HG03342 (cell line): ENCODE measurements at regions not wholly inside any gene's neighbourhood (a gene's known extent, or its start where the extent isn't known, plus 50 kb on each side); places are given as distances from the start of the nearest gene placed in this dataset.
"Not testable (repeated sequence)": the region's sequence is repeated elsewhere in the genome, so short reads cannot be mapped to it uniquely, and the experiment has no call there.

Source experiments
- ATAC-seq: cut with Tn5 transposase; IDR thresholded peaks from one replicate; pipeline ENCODE4 v1.9.1; 2021; ENCODE audit warnings: mild to moderate bottlenecking, moderate library complexity; ENCODE audit not compliant: unreplicated experiment

DNA sequence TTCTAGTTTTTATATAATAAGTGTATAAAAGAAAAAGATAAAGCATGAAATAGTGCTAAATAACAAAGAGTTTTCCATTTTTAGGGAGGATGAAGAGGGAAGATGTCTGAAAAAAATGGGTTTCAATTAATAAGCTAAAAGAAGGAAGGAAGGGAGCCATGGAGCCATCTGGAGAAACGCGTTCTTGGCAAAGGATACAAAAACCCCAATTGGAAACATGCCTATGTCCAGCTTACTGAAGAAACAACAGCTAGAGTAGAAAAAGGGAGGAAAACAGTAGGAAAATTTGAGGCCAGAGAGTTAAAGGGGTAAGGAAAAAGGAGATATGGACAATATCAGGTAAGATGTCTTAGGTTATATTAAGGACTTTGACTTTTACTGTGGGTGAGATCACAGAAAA is 416.2 kb upstream of the GHITM start:
- ATAC-seq: no peak

DNA sequence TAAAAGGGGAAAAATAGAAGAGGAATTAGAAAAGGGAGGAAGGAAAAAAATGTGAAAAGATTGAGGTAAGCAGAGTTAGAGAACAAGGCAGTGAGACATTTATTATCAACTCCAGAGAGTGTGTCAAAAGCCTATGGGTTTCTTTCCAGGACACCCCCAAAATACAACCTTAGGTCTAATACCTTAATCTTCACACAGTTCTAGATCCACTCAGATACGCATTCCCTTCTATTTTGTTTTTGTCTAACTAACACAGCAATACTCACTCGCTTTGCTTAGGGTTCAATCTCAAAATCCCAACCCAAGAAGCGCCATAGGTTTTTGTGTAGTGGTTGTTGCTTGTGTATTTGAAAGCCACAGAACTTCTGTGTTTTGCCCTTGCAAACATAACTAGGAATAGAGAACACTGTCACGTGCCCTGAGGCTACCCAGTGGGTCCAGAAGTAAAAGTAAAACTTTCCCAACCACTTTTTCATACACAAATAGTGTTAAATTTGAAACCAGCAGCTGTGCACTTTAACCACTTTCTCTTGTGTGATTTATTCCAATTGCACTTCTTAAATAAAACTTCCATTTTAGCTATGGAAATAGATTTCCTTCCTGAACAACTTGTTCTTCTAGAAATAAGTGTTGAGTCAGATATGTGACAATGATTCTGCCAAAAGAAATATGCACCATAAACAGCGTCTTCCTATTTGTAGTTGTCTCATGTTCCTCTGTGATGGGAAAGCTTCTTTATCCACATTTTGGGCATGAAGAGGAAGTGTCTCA is 414.7 kb upstream of the GHITM start:
- peak; percentile 81 for ATAC-seq

DNA sequence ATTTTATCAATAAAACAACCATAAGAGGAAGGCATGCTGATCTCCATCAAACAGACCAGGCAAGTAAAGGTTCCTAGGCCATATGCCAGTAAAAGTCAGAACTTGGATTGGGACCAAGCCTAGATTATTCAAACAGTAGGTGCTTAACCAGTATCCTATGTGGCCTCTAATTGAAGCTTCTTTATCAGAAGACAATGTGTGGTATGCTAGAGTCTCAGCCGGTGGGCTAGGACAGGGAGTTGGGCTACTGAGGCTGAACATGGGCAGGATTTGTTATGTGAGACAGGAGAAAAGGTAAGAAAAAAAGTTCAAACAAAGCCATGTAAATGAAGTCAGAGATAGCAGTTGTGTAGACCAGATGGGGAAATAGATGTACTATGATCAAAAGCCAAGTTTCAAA is 413.7 kb upstream of the GHITM start:
- ATAC-seq: no peak

DNA sequence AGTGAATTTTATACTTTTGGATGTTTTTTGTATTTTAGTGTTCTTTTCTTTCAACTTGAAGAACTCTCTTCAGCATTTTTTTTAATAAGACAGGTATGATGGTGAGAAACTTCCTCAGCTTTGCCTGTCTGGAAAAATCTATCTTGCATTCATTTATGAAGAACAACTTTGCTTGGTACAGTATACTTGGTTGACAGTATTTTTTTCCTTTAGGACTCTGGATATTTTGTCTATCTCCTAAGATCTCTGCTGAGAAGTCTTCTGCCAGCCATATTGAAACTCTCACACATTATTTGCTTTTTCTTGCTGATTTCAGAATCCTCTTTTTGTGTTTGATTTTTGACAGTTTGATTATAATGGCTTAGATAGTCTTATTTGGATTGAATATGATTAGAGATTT is 405.0 kb upstream of the GHITM start:
- ATAC-seq: no peak

DNA sequence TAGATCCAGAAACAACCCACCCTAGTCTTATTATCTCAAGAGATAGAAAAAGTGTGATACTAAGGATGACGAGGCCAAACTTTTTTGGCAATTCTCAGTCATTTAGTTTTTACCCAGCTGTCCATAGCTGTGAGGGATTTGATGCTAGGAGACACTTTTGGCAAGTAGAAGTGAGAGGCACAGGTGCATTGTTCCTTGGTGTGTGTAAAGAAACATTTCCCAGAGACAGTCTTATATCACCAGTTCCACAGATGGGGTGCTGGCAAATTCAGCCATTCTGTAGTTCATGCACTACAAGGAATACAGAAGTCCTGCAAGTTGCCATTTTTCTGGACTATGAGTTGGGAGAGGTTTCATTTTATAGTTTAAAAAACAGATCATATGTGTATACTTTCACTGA is 403.3 kb upstream of the GHITM start:
- no peak for ATAC-seq

DNA sequence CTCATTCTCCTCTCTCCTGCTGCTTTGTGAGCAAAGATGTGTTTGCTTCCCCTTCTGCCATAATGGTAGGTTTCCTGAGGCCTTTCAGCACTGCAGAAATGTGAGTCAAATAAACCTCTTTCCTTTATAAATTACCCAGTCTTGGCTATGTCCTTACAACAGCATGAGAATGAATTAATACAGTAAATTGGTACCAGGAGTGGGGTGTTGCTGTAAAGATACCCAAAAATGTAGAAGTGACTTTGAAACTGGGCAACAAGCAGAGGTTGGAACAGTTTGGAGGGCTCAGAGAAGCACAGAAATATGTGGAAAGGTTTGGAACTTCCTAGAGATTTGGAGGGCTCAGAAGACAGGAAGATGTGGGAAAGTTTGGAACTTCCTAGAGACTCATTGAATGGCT is 388.7 kb upstream of the GHITM start:
- no peak for ATAC-seq

DNA sequence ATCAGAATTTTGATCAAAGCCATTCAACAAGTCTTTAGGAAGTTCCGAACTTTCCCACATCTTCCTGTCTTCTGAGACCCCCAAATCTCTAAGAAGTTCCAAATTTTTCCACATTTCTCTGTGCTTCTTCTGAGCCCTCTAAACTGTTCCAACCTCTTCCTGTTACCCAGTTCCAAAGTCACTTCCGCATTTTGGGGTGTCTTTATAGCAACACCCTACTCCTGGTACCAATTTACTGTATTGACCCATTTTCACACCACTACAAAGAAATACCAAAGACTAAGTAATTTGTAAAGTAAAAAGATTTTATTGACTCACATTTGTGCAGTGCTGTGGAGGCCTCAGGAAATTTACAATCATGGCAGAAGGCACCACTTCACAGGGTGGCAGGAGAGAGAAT is 385.8 kb upstream of the GHITM start:
- ATAC-seq: no peak

DNA sequence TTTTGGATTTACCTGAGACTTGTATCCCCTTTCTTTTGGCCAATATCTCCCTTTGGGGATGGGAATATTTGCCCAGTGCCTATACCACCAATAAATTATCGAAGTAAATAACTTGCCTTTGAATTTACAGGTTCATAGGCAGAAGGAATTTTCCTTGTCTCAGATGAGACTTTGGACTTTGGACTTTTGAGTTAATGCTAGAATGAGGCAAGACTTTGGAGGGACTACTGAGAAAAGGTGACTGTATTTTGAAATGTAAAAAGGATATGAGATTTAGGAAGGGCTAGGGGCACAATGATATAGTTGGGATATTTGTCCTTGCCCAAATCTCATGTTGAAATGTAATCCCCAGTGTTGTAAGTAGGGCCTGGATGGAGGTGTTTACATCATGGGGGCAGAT is 384.5 kb upstream of the GHITM start:
- ATAC-seq: no peak

DNA sequence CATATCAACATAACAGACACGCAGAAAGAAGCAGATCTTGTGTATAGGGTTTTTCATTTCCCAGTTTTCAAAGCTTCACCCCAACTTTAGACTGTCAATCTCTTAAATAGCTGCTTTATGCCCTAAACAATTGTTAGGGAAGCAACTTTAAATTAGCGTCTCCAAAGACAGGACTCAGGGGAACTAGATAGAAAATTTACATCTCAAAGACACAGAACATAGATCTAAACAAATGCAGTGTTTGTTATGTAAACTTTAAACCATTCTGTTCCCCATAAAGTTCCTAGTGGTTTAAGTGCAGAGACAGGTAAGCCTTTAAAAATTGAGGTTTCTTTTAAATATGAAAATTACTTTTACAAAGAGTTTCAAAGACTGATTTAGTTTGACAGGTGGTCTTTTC is 379.2 kb upstream of the GHITM start:
- no peak for ATAC-seq

DNA sequence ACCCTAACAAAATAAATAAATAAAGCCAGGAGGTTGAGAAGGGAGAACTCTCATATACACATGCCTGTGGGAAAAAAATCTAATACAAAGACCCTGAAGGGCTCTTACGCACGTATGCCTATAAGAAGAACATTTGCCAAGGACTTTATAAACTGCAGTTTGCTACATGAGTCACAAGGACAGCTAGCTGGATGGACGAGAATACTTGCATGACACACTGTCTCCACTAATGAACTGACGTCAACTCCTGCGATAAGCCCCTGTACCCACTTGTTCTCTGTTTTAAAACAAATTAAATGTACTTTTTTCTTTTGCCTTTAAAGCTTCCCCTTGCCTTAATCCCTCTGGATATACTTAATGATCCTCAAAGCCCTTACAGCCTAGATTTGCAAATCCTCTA is 374.6 kb upstream of the GHITM start:
- no peak for ATAC-seq

DNA sequence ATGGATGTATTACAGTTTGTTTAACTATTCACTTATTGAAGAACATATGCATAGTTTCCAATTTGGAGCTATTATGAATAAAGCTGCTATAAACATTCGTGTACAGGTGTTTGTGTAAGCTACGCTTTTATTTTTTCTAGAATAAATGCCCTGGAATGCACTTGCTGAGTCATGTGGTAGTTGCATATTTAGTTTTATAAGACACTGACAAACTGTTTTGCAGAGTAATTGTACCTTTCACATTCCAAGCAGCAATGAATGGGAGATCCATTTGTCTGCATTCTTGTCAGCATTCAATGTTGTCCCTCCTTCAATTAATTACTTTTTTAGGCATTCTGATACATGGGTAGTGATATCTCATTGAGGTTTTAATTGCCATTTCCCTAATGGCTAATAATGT is 373.6 kb upstream of the GHITM start:
- no peak for ATAC-seq

DNA sequence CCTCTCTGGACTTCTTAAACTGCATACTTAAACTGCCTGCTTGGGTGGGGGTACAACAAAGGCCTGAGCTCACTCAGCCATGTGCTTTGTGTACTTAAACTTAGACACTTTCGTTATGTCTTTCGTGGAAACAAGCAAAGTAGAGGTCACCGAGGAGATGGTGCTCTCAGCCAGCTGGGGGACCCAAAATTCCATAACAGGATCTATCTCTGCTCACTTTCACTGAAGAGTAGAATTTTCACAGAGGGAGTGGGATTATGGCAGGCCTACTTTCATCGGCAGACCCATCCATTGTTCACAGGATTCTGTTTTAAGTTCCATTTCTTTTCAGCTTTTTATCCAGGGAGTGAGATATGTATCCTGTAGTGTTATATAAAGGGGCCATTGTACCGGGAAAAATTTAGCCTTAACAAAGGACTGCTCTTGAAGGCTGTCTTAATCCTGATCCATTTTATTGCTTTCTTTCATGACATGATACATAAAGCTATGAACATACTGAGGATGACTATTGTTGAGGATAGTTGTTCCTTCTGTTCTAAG is 370.0 kb upstream of the GHITM start:
- no peak for ATAC-seq

DNA sequence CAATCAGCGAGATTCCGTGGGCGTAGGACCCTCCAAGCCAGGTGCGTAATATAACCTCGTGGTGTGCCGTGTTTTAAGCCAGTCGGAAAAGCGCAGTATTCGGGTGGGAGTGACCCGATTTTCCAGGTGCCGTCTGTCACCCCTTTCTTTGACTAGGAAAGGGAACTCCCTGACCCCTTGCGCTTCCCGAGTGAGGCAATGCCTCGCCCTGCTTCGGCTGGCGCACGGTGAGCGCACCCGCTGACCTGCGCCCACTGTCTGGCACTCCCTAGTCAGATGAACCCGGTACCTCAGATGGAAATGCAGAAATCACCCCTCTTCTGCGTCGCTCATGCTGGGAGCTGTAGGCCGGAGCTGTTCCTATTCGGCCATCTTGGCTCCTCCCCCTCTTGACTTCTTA is 352.6 kb upstream of the GHITM start:
- ATAC-seq: not testable (repeated sequence)

DNA sequence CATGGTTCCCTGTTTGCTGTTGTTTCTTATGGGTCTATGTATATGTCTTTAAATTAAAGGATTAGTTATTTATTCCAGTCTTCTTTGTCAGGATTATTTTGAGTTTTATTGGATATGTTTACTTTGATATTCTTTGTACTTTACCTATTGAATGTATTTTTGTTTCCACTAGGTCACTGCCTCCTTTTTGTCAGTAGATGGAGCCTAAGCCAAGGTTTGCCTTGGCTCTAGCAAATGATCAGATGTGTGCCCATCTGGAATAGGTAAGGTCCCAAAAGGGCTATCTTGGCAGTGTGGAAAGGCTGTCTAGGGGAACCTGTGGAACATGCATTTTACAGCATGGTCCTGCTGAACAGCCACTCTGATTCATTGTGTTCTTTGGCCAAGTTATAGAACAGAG is 337.3 kb upstream of the GHITM start:
- no peak for ATAC-seq

DNA sequence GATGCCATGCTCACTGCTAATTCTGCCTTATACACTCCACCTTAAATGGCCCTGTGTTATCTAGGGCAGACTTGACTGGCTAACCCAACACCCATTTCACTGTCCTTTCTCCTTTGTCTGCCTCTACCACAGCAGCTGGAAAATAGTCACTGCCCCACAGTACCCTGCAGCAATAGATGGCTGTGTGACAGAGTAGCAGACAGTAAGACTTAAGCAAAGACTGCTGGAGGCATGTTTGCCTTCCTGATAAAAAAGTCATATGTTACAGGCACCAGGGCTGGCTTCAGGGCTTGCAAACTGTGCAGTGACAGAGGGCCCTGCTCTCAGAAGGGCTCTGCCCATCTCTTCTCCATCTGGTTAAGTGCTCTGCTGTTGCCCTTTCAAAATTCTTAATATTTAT is 332.6 kb upstream of the GHITM start:
- no peak for ATAC-seq

DNA sequence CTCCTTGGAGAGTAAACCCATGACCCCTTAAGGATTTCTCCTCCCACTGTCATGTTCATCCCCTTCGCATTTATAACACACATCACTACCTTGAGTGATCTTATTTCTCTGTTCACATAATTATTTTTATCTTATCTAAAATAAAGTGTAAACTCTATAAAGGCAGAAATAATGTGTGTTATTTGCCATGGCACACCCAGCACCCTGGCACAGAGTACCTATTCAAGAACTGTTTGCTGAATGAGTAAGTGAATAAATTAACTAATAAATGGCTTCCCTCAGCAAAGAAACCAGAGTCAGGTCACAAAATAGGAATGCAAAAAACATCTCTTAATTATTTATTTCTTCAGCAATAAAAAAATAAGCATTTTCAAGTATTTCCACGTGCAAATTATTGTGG is 330.3 kb upstream of the GHITM start:
- ATAC-seq: no peak

DNA sequence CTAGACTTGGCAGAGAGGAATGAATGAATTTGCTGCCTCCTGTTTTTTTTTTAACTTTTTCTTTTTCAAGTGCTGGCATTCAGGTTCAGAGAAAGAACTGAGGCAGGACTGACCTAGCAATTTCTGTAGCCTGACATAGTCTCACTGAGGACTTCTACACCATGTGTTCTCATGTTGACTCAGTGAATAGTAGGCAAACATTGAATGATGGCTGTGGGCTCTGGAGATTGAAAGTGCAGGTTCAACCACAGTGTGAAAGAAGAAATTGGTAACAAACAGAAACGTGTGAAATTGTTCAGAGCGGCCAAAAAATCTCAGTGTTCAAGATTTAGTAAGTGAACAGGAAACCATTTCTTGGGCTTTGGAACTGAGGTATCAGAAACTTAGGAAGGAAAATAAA is 322.4 kb upstream of the GHITM start:
- ATAC-seq: peak; percentile 71

DNA sequence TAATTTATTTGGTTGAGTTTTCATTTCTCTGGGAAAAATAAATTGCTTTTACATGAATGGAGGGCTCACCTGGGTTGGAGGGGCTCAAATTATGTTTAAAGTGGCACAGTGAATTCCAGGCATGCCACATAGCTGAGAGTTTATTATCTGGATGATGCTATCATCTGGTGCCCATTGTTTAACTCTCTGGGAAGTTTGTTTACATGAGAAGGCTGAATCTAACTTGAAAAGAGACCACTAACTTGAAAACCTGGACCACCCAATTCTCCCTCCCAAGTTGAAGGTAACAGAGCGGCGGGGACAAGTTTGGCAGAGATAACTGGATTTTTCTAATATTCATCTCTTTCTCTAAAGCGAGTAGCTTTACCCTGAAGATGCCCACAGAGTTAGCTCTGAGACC is 321.5 kb upstream of the GHITM start:
- no peak for ATAC-seq

DNA sequence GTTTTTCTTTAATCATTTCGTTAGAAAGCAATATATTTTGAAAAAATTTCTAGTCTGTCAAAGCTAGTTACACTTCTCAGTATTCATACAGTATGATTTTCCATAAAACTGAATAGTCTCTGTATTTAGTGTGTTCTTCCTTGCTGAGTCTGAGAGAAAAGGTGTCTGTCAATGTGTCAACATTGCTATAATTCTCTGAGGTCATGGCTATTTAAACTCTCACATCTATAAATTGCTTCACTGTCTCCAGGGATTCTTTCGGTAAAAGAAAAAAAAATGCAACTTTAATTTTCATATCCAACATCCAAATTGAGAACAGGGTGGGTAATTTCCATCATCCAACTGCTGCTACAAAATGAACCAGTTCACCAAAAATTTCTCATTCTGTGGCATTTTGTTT is 319.7 kb upstream of the GHITM start:
- ATAC-seq: no peak

DNA sequence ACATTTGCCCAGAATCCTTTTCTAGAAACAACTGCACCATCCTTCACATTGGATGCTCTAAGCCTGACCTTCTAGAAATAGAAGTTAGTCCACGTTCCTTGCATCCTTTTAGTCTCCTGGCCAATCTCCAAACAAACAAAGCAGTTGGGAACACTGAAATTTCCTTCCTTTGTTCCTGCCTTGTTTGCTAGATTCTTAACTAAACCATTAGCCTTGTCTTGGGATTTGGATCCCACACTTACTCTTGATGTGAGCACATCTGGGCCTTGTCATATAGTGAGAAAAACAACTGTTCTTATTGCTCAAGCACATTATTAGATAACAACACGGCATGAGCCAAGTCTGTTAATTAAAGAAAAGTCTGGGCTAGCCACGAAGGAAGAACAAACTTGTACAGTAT is 319.3 kb upstream of the GHITM start:
- ATAC-seq: no peak

DNA sequence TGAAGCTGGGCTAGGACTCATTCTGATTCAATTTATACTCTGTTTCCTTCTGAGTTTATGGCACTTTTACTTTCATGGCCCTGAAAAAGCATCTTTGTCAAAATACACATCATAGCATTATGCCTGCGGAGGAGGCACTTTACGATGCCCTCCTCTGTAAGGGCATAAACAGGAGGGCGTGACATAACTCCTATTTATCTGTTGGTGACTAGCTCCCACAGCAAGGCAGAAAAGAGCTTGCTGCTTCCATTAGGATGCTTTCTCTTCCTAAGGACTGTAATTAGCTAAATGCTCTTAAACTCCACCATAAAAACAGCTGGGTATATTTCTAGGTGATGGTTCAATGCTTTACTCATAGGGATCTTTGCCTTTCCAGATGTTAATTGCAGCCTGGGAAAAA is 315.2 kb upstream of the GHITM start:
- ATAC-seq: no peak

DNA sequence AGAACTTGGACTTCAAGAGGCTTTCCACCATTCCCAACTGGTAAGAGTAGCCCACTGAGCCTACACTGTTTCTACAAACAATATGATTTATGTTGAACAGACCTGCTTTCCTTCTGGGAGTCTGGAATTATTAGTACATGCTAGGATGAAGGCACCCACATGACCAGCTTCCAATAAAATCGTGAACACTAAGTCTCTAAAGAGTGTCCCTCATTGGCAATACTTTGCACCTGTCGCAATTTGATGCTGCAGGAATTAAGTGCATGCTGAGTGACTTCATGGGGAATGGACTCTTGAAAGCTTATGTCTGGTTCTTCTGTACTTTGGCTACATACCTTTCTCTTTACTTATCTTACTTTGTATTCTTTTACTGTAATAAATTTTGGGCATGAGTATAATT is 305.2 kb upstream of the GHITM start:
- no peak for ATAC-seq
